Right cardiac atrium (tissue), 5 donors: ENCODE measurements at regions not wholly inside any gene's neighbourhood (a gene's known extent, or its start where the extent isn't known, plus 50 kb on each side); places are given as distances from the start of the nearest gene placed in this dataset.

Experiments used
- ATAC-seq, 2 donors: fragments of 200-7000 bp; cut with Tn5 transposase; one replicate each; pipeline versions ENCODE4 v1.8.0 to v1.9.1; 2020; ENCODE audit warnings: moderate library complexity in 2 of 2, mild to moderate bottlenecking in 1 of 2
- DNase-seq, 3 donors: peaks; one replicate each; pipeline ENCODE4 v3.0.0-alpha.2; 2020
- H3K27ac ChIP-seq: one replicate; pipeline ENCODE4 v1.5.1; 2013; ENCODE audit warnings: mild to moderate bottlenecking, low read length, control low read depth, moderate library complexity
- H3K27me3 ChIP-seq: one replicate; pipeline ENCODE4 v1.6.1; 2013; ENCODE audit not compliant: control insufficient read depth, insufficient read depth
- H3K4me1 ChIP-seq: one replicate; pipeline ENCODE4 v1.6.1; 2013; ENCODE audit warnings: low read length; ENCODE audit not compliant: control insufficient read depth, insufficient read depth
- H3K4me3 ChIP-seq: one replicate; pipeline ENCODE4 v1.5.1; 2013; ENCODE audit warnings: low read length, control low read depth
- H3K9me3 ChIP-seq: one replicate; pipeline ENCODE4 v1.6.1; 2013; ENCODE audit warnings: low read length; ENCODE audit not compliant: control insufficient read depth
- WGBS: extraction: QIAGEN DNeasy Blood & Tissue Kit; methylation state at CpG from one replicate; pipeline ENCODE4 v1.1.7; 2013; 5-methylcytosine and 5-hydroxymethylcytosine counted together
- intact Hi-C, 4 donors: fragments of 100-400 bp; cut with DNase I; formaldehyde crosslinking; loops; one replicate each; pipeline versions ENCODE4 v1.11.0 to v1.14.0; 2022 to 2023
- donor health status: healthy with polysubstance abuse.
- donor health status: DM: no; HTN: yes; CAD: no.
- donor health status: DM: no; HTN: no; CAD: no.
- donor health status: DM: no; HTN: yes; CAD: no; lungs with severe emphysema.
- donor health status: DM: yes; HTN: yes; CAD: no.

DNA sequence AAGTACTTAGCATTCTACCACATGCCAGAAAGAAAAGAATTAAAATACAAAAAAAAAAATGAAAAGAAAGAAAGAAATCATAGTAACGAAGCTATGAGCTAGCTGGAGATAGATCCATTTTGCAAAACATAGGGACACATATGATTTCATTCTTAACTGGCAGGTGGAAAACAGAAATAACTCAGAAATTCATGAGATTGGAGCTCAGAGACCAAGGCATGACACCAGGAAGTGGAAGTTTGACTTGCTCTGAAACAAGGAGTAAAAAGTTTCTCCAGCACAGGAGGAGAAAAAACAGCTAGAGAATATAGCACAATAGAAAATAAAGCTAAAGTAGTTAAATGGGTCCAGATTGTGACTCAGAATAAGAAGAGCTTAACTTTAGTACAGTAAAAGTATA lies 278.1 kb downstream of the ZEB2 start:
- Histone ChIP-seq H3K9me3 (no peaks in the 10 kb centered on the region), H3K4me1 (peaks cover 6% of the 10 kb centered on the region), H3K4me3 (no peak overlapping the region), H3K27ac (no peak overlapping the region), H3K27me3 (no peaks in the 10 kb centered on the region)
- DNase-seq (no peak), ATAC-seq (no peak)
- WGBS = 74% methylated on average over 1 of the region's 1 CpG
- intact Hi-C loops = no loop called here

GRCh38 chr2:144240656-144241339 lies 279.1 kb downstream of the ZEB2 start:
- no peak overlapping the region for H3K27ac ChIP-seq
- DNase-seq (no peak), ATAC-seq (no peak)
- intact Hi-C loops = no loop called here
- no peak overlapping the region for H3K4me3 ChIP-seq
- H3K9me3 ChIP-seq = no peaks in the 10 kb centered on the region
- H3K27me3 ChIP-seq = no peaks in the 10 kb centered on the region
- peaks cover 6% of the 10 kb centered on the region for H3K4me1 ChIP-seq
- 60% methylated on average over 3 of the region's 3 CpGs for WGBS

GRCh38 chr2:144239726-144240125 lies 280.2 kb downstream of the ZEB2 start:
- DNase-seq = no peak
- H3K4me1 ChIP-seq = peaks cover 6% of the 10 kb centered on the region
- H3K27ac ChIP-seq = no peak overlapping the region
- WGBS = 96% methylated on average over 1 of the region's 1 CpG
- intact Hi-C loops = no loop called here
- no peaks in the 10 kb centered on the region for H3K9me3 ChIP-seq
- no peak overlapping the region for H3K4me3 ChIP-seq
- H3K27me3 ChIP-seq = no peaks in the 10 kb centered on the region
- ATAC-seq = no peak

- 97% methylated on average over 1 of the region's 1 CpG for WGBS
- Histone ChIP-seq H3K4me1 (peaks cover 6% of the 10 kb centered on the region), H3K27ac (no peak overlapping the region), H3K9me3 (no peaks in the 10 kb centered on the region), H3K4me3 (no peak overlapping the region), H3K27me3 (no peaks in the 10 kb centered on the region)
- DNase-seq = no peak
- intact Hi-C loops = no loop called here
- ATAC-seq = no peak
These were observed 280.6 kb downstream of the ZEB2 start for GRCh38 chr2:144239306-144239705.

- ATAC-seq = peak; percentile 57 to 59
- WGBS = 69% methylated on average over 2 of the region's 2 CpGs
- Histone ChIP-seq H3K4me3 (no peak overlapping the region), H3K9me3 (no peaks in the 10 kb centered on the region), H3K27ac (peak overlapping the region; percentile 52), H3K27me3 (no peaks in the 10 kb centered on the region), H3K4me1 (peaks cover 6% of the 10 kb centered on the region)
- intact Hi-C loops = no loop called here
- peak in 1 of 3 donors; percentile 34 for DNase-seq
These were observed 281.9 kb downstream of the ZEB2 start for GRCh38 chr2:144237830-144238627.

DNA sequence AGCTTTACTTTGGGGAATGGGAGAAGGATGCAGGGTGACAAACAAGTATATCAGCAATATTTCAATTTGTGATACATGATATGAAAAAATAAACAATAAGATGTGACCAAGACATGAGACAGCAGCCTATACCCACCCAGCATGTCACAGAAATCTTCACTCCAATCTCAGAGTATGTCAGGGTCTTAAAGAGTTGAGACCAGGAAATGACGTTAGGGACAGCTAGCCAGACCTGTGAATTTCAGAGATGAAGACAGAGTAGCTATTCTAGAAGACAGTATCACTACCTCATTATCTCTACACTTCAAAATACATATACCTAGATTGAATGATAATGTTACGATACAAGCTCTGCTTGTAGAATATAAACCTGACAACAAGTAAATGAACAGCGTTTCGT lies 282.8 kb downstream of the ZEB2 start:
- Histone ChIP-seq H3K9me3 (no peaks in the 10 kb centered on the region), H3K4me1 (peaks cover 6% of the 10 kb centered on the region), H3K4me3 (no peak overlapping the region), H3K27me3 (no peaks in the 10 kb centered on the region), H3K27ac (no peak overlapping the region)
- ATAC-seq (no peak), DNase-seq (no peak)
- intact Hi-C loops = no loop called here
- 65% methylated on average over 4 of the region's 4 CpGs for WGBS

- no peak overlapping the region for H3K4me3 ChIP-seq
- ATAC-seq (no peak), DNase-seq (no peak)
- WGBS = 81% methylated on average over 1 of the region's 1 CpG
- intact Hi-C loops = no loop called here
- no peaks in the 10 kb centered on the region for H3K27me3 ChIP-seq
- no peak overlapping the region for H3K27ac ChIP-seq
- peaks cover 4% of the 10 kb centered on the region for H3K4me1 ChIP-seq
- no peaks in the 10 kb centered on the region for H3K9me3 ChIP-seq
These were observed 284.9 kb downstream of the ZEB2 start for GRCh38 chr2:144235050-144235449.

- ATAC-seq = no peak
- no peak overlapping the region for H3K4me3 ChIP-seq
- peaks cover 4% of the 10 kb centered on the region for H3K4me1 ChIP-seq
- no peak for DNase-seq
- H3K27ac ChIP-seq = no peak overlapping the region
- intact Hi-C loops = no loop called here
- no peaks in the 10 kb centered on the region for H3K9me3 ChIP-seq
- no peaks in the 10 kb centered on the region for H3K27me3 ChIP-seq
- 67% methylated on average over 4 of the region's 4 CpGs for WGBS
These were observed 285.4 kb downstream of the ZEB2 start for GRCh38 chr2:144234542-144234871.

DNA sequence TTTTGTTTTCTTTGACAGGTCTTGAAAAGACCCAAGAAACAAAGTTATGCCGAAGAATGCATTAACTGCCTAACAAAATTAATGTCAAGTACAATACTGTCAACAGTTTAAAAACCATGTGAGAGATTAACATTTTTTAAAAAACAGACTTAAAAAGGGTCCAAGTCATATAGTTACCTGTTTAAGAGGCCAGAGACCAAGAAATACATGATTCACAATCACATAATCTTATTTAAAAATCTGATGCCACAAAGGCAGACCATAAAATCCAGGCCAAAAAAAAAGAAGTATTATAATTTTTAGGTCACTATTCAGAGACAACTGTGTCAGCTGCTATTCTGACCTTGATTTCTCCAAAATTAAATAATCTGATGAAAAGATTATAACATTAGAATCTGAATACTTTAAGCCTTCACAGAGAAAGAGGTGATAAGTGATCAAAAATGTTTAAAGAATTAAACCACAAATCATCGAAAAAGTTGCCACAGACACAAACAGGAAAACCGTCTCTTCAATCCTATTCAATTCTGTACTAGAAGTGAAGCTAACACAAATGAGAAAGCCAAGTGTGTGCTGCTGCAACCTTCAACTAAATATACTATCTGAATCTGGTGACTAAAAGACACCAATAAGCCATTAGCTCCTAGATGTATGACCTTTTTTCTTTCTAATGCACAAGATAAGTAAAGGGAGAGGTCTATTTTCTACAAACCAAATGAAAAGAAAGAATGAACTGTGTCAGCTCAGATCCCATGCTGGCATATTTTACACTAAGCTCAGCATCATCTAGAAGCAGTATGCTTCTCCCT lies 286.0 kb downstream of the ZEB2 start:
- WGBS = 82% methylated on average over 3 of the region's 3 CpGs
- H3K4me1 ChIP-seq = peaks cover 4% of the 10 kb centered on the region
- no peak overlapping the region for H3K4me3 ChIP-seq
- intact Hi-C loops = no loop called here
- no peak for DNase-seq
- no peaks in the 10 kb centered on the region for H3K27me3 ChIP-seq
- ATAC-seq = no peak
- H3K9me3 ChIP-seq = no peaks in the 10 kb centered on the region
- no peak overlapping the region for H3K27ac ChIP-seq

GRCh38 chr2:144233317-144233716 lies 286.6 kb downstream of the ZEB2 start:
- ATAC-seq = no peak
- H3K4me3 ChIP-seq = no peak overlapping the region
- WGBS = 81% methylated on average over 2 of the region's 2 CpGs
- H3K27me3 ChIP-seq = no peaks in the 10 kb centered on the region
- peaks cover 4% of the 10 kb centered on the region for H3K4me1 ChIP-seq
- no peaks in the 10 kb centered on the region for H3K9me3 ChIP-seq
- intact Hi-C loops = no loop called here
- no peak overlapping the region for H3K27ac ChIP-seq
- DNase-seq = no peak

GRCh38 chr2:144230448-144231085 lies 289.4 kb downstream of the ZEB2 start:
- H3K27ac ChIP-seq = no peak overlapping the region
- no peaks in the 10 kb centered on the region for H3K4me1 ChIP-seq
- no peak overlapping the region for H3K4me3 ChIP-seq
- H3K9me3 ChIP-seq = no peaks in the 10 kb centered on the region
- intact Hi-C loops = no loop called here
- WGBS = 92% methylated on average over 1 of the region's 1 CpG
- DNase-seq (no peak), ATAC-seq (no peak)
- no peaks in the 10 kb centered on the region for H3K27me3 ChIP-seq
